NCI-H1048 (cell line): ENCODE measurements at regions not wholly inside any gene's neighbourhood (a gene's known extent, or its start where the extent isn't known, plus 50 kb on each side); places are given as distances from the start of the nearest gene placed in this dataset.

ENCODE experiments used
- DNase-seq: peaks from one replicate; lab custom pipeline; 2025; lab: John Stamatoyannopoulos, UW

DNA sequence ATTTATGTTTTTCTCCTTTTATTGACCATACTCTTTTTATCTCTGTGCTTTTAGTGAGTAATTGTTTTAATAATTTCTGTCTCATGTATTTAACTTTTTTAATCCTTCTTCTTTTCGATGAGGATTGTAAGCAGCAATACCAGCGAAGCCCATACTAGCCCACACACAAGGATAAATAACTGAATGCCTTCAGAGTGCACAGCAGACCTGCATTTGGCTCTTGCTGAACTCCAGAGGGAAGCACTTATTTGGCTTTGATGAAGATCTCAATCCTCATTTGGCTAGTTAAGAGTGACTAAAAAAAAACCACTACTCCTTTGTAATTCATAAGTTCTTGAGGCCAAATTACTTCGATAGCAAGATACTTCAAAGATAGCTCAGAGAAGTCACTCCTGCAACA is 293.3 kb downstream of the METTL15 start:
- no peak for DNase-seq

- no peak for DNase-seq
Measured at GRCh38 chr11:28400331-28401100, 292.3 kb downstream of the METTL15 start.

DNA sequence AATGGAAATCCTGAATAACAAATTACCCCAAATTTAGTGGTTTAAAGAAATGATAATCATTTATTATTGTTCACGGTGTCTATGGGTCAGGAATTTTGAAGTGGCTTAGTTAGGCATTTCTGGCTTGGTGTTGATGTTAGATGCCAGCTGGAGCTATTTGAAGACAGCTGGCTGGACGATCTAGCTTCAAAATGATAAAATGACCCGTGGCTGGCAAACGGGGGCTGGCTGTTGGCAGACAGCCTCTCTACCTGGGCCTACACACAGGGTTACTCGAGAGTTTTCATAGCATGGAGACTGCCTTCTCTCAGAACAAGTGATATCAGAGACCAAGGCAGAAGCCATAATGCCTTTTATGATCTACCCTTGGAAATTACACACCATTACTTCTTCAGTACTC is 285.2 kb downstream of the METTL15 start:
- no peak for DNase-seq

DNA sequence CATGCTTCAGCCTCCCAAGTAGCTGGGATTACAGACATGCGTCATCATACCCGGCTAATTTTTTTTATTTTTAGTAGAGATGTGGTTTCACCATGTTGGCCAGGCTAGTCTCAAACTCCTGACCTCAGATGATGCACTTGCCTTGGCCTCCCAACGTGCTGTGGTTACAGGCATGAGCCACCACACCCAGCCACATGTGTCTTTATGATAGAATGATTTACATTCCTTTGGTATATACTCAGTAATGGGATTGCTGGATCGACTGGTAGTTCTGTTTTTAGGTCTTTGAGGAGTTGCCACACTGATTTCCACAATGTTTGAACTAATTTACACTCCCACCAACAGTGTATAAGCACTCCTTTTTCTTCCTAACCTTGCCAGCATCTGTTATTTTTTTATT is 276.2 kb downstream of the METTL15 start:
- DNase-seq = no peak

- no peak for DNase-seq
Measured at GRCh38 chr11:28383456-28383855, 275.3 kb downstream of the METTL15 start.
